GM06990 (cell line): ENCODE measurements at regions not wholly inside any gene's neighbourhood (a gene's known extent, or its start where the extent isn't known, plus 50 kb on each side); places are given as distances from the start of the nearest gene placed in this dataset.
"Not testable (repeated sequence)": the region's sequence is repeated elsewhere in the genome, so short reads cannot be mapped to it uniquely, and the experiment has no call there.

Source experiments
- DNase-seq: peaks from one replicate; pipeline ENCODE4 v3.0.0-alpha.2; 2011; ENCODE audit not compliant: insufficient read length; ENCODE audit errors: extremely low read depth
- H3K27me3 ChIP-seq: replicated peaks from 2 replicates; pipeline ENCODE4 v1.6.0; 2011; ENCODE audit warnings: low read length; ENCODE audit not compliant: control insufficient read depth, insufficient read depth
- H3K36me3 ChIP-seq: 2 replicates; pipeline ENCODE4 v1.5.1; 2011; ENCODE audit warnings: low read length; ENCODE audit not compliant: control insufficient read depth, insufficient read depth
- H3K4me3 ChIP-seq: replicated peaks from 2 replicates; pipeline ENCODE4 v1.5.1; 2011; ENCODE audit warnings: low read depth, mild to moderate bottlenecking, control low read depth, low read length
- TF ChIP-seq, protein P1 (sequence below): IDR thresholded peaks from 2 replicates; pipeline ENCODE4 v1.5.1; 2011; ENCODE audit warnings: low read length, control low read depth, mild to moderate bottlenecking, inconsistent platforms; ENCODE audit not compliant: insufficient read depth, poor library complexity, severe bottlenecking

DNA sequence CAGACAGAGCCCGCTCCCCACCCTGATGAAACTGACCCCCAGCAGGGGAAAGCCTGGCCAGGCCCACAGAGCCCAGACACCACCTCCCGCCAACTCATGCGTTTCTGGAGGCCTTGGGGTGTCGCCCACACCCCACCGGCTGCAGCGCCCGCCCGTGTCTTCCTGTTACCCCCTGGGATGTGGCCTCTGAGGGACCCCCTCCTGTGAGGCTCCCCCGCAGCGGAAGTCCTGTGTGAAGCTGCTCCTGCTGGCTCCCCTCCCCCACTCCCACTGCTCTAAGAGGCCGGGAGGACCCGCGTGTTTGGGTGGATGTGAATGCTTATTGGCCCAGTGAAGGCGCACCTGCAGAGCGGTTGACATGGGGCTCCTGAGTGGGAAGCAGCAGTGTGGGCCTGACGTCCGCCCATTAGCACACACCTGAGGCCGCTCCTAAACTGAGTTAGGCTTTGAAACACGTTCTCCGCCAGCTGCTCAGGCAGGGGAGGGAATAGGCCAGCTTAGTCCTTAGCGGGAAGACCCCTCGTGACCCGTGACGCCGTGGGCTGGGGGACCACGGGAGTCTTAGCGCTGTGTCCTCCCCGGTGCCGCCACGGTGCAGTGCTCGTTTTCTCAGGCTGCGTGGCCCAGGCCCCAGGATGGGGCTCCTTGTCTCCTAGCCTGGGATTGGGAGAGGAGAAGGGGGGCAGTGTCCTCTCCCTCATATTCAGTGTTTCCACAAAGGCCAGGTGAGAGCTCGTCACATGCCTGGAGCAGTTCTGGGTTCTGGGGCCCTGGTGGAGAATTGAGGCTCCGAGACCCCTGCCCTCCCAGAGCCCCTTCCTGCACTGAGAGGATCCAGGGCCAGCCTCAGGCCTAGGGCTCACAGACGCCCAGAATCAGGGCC, 323.4 kb upstream of the SFSWAP start:
- no peaks in the 10 kb centered on the region for H3K36me3 ChIP-seq
- no peaks in the 10 kb centered on the region for H3K27me3 ChIP-seq
- H3K4me3 ChIP-seq, result no peak overlapping the region
- no peak for DNase-seq
- TF ChIP-seq, protein P1, sequence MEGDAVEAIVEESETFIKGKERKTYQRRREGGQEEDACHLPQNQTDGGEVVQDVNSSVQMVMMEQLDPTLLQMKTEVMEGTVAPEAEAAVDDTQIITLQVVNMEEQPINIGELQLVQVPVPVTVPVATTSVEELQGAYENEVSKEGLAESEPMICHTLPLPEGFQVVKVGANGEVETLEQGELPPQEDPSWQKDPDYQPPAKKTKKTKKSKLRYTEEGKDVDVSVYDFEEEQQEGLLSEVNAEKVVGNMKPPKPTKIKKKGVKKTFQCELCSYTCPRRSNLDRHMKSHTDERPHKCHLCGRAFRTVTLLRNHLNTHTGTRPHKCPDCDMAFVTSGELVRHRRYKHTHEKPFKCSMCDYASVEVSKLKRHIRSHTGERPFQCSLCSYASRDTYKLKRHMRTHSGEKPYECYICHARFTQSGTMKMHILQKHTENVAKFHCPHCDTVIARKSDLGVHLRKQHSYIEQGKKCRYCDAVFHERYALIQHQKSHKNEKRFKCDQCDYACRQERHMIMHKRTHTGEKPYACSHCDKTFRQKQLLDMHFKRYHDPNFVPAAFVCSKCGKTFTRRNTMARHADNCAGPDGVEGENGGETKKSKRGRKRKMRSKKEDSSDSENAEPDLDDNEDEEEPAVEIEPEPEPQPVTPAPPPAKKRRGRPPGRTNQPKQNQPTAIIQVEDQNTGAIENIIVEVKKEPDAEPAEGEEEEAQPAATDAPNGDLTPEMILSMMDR, result no peak

DNA sequence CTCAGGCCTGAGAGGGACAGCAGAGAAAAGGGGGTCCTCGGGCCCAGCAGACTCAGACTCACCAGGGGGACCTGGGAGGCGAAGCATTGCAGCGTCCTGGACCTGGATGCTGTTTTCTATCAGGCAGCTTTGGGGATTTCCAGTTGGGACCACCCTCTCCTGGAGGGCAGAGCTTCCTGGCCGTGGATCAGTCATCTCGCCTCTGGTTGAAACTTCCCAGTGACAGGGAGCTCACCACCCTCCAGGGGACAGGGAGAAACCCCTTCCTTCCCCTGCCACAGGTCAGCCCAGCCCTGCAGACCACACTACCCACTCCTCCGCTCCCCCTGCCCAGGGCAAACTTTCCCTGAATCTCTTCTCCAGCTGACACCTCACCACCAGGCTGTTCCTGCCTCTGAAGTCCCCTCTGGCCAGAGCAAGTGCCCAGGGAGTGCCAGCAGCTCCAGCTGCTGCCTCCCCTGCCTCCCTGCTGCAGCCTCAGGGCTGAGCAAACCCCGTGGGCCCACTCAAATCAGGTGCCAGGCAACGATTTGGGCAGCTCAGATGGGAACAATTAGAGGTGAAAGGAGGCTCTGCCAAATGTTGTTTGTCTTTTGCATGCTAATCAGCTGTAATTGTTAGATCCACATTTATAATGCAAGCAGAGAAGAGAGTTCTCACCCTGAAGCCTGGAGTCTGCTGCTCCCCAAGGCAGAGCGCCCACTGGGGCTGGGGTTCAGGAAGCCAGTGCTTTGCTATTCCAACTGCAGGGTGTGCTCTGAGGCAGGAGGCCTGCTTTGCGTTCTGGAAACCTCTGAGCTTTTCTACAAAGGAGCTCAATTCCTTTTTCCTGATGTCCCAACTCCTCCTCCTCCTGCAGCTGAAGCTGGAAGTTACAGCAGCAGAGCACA, 322.5 kb upstream of the SFSWAP start:
- H3K27me3 ChIP-seq, H3K36me3 ChIP-seq, DNase-seq, H3K4me3 ChIP-seq: not testable (repeated sequence)

DNA sequence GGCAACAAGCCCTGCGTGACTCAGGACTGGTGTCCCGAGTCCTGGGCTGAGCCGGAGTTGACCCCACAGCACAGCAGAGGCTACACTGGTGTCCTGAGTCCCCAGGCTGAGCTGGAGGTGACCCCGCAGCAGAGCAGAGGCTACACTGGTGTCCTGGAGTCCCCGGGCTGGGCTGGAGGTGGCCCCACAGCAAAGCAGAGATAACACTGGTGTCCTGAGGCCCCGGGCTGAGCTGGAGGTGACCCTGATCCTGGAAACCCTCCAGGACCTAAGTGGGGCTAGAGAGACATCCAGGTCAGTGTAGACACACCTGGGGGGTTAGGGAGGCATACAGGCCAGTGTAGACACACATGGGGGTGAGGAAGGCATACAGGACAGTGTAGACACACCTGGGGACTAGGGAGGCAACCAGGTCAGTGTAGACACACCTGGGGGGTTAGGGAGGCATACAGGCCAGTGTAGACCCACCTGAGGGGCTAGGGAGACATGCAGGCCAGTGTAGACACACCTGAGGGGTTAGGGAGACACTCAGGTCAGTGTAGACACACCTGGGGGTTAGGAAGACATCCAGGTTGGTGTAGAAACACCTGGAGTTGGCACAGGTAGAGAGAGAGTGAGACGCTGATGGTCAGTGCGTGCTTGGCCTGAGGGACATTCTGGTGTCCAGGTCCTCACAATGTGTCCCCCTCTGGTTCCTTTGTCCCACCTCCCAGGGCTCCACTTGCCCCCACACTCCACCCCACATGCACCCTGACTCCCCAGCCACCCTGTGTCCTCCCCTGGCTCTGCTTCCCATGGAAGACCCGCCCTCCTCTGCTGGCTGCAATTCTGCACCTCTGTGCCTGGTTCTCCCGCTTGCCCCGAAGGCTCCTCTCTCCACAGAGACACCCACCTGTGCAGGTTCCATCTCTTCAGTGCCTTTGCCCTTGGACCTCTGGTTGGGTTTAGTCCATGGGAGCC, 321.6 kb upstream of the SFSWAP start:
- DNase-seq, result no peak
- Histone ChIP-seq H3K4me3 (no peak overlapping the region), H3K36me3 (no peaks in the 10 kb centered on the region), H3K27me3 (no peaks in the 10 kb centered on the region)
- TF ChIP-seq, protein P1, result no peak

DNA sequence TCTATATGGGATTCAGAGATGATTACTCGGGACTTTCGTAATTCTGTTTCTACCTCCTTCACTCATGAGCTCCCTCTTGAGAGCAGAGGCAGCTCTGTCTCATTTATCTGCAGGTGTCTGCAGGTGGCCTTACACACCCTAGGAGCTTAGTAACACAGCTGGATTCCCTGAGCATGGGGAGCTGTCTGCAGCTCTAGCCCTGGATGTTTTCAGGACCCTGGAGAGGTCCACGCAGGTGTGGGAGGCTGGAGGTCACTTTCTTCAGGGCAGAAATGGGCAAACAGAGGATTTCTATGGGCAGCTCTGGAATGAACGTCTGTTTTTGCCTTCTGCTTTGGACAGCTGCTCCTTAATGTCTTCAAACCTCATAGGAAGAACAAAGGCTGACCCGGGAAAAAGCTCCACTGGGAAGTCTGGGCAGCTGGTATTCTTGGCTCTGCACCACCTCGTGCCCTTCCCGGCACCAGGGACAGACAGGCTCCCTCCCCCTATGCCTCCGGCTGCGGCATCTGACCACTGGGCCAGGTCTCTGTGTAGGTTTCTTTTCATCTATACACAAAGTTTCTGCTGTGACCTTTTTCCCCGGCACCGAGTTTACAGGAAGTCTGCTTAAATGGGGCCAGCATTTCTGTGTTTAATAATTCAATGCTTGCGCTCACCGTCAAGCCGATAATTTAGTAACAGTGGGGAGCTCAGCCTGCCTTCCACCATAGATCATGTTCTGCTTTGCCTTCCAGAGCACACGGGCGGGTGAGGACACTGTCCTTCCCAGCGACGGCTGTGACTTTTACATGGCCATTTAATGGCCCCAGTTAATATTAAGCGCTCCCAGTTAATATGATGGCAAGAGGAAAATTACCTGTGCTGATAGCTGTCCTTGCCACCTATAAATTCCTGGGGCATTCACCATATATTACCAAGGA, 320.2 kb upstream of the SFSWAP start:
- no peak for DNase-seq
- TF ChIP-seq, protein P1, result no peak
- no peaks in the 10 kb centered on the region for H3K27me3 ChIP-seq
- no peak overlapping the region for H3K4me3 ChIP-seq
- no peaks in the 10 kb centered on the region for H3K36me3 ChIP-seq

DNA sequence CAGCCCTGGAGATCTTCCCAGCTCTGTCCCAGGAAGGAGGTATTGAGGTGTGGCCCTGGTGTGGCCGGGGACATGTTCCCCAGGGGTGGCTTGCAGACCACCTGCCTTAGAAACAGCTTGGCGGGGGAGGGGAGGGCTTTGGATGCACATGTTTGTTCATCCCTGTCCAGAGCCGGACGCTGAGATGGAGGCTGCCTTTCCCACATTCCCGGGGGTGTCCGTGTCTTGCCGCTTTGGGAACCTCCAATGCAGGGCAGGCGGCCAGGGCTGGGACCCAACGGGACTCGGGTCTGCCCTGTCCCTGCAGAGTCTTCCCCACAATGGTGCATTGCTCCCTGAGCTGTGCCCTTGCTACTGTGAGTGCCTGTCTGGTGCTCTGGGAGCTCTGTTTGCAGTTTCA, 319.5 kb upstream of the SFSWAP start:
- Histone ChIP-seq H3K36me3 (no peaks in the 10 kb centered on the region), H3K27me3 (no peaks in the 10 kb centered on the region), H3K4me3 (no peak overlapping the region)
- DNase-seq, result no peak
- TF ChIP-seq, protein P1, result no peak

DNA sequence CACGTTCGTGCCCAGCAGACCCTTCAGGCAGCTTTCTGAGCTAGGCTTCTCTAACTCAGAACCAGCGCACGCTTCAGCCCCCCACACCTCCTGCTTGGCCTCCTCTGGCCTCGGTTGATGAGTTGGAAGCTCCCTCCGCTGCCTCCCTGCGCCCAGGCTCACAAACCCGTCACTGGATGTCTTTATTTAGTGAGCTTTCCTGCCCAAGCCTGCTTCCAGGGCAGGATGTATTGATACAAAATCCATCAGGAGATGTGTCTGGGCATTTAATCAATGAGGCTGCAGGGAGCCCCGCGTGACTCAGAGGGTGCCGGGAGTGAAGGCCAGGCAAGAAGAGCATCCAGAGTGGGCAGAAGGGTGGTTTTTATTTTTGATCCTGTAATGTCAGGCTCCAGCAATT, 316.1 kb upstream of the SFSWAP start:
- not testable (repeated sequence) for H3K27me3 ChIP-seq, H3K36me3 ChIP-seq, H3K4me3 ChIP-seq, DNase-seq

DNA sequence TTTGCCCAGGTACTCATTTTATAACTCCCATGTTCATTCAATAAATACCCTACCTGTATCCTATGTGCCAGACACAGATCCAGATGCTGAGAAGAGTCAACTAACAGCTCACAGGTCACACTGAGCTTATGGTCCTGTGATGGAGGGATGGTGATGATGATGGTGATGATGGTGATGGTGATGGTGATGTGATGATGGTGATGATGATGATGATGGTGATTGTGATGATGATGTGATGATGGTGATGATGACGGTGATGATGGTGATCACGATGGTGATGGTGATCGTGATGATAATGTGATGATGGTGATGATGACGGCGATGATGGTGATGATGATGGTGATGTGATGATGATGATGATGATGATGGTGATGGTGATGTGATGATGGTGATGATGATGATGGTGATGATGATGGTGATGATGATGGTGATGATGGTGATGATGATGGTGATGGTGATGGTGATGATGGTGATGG, 315.6 kb upstream of the SFSWAP start:
- not testable (repeated sequence) for H3K36me3 ChIP-seq, H3K4me3 ChIP-seq, H3K27me3 ChIP-seq, DNase-seq
